ENCODE measurements at regions not wholly inside any gene's neighbourhood (a gene's known extent, or its start where the extent isn't known, plus 50 kb on each side); places are given as distances from the start of the nearest gene placed in this dataset.
A peak's percentile ranks its signal among the peaks of the same experiment; 100 is the strongest.
"Not testable (repeated sequence)": the region's sequence is repeated elsewhere in the genome, so short reads cannot be mapped to it uniquely, and the experiment has no call there.

DNA sequence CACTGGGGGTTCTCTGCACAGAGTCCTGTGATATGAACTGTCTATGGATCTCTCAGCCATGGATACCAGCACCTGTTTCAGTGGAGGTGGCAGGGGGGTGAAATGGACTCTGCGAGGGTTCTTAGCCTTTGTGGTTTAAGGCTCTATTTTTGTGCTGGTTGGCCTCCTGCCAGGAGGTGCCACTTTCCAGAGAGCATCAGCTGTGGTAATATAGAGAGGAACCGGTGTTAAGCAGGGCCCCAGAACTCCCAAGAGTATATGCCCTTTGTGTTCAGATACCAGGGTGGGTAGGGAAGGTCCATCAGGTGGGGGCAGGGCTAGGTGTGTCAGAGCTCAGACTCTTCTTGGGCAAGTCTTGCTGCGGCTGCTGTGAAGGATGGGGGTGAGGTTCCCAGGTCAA, 330.0 kb upstream of the PLD5 start:
- Histone ChIP-seq H3K27me3 (peaks cover 6% of the 10 kb centered on the region; the same call in 1 of the 2 replicates), H3K9me3 (no peaks in the 10 kb centered on the region; the same call in 1 of the 2 replicates), H3K4me3 (no peak overlapping the region), H3K36me3 (no peaks in the 10 kb centered on the region)
- no peak for DNase-seq

GRCh38 chr1:242847390-242847993, 323.0 kb upstream of the PLD5 start:
- Histone ChIP-seq H3K27me3 (peaks cover 6% of the 10 kb centered on the region; the same call in 1 of the 2 replicates), H3K4me3 (no peak overlapping the region), H3K36me3 (no peaks in the 10 kb centered on the region), H3K9me3 (no peaks in the 10 kb centered on the region; the same call in 1 of the 2 replicates)
- no peak for DNase-seq

DNA sequence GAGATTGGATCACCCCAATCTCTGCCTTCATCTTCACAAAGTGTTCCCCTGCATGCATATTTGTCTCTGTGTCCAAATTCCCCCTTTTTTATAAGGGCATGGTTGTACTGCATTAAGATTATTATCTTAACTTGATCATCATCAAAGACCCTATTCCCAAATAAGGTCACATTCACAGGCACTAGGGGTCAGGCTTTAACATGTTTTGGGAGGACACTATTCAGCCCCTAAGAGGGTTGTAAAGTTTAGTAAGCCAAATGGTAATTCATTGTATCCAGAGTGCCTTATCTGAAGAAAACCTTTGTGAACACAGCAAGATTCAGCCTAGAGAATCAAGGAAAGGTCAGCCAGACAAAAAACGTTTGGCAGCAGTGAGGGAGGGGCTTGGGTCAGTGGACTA, 317.6 kb upstream of the PLD5 start:
- no peaks in the 10 kb centered on the region for H3K27me3 ChIP-seq
- H3K4me3 ChIP-seq = no peak overlapping the region
- DNase-seq = no peak
- H3K9me3 ChIP-seq = no peaks in the 10 kb centered on the region
- H3K36me3 ChIP-seq = no peaks in the 10 kb centered on the region

DNA sequence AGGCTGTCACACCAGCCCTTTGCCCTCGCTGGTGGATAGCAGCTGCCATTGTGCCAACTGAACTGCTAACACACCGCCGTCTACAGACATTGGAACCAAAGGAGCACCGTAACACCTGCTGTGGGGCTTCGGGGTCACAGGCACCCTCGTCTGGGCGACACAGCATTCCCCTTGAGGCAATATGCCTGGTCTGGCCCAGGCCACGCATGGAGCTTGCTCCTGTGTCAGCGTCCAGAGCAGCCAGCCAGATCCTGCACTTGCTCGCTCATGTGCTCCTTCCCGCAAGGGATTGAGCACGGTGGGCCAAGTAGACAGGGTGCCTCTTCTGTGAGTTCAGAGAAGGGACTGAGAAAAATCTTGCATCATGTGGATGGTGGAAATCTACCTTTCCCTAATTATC, 314.6 kb upstream of the PLD5 start:
- no peak for DNase-seq
- Histone ChIP-seq H3K36me3 (no peaks in the 10 kb centered on the region), H3K27me3 (no peaks in the 10 kb centered on the region), H3K4me3 (no peak overlapping the region), H3K9me3 (no peaks in the 10 kb centered on the region)

DNA sequence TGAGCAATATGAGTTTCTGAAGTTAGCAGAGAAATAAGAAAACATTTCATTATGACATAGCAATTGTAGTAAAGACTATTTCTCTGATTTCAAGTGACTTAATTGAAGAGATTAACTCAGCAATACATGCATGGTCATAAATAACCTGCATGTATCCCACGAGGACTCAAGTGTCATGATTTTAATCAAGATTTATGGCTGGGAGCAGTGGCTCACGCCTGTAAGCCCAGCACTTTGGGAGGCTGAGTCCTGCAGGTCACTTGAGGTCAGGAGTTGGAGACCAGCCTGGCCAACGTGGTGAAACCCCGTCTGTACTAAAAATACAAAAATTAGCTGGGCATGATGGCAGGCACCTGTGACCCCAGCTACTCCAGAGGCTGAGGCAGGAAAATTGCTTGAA, 311.9 kb upstream of the PLD5 start:
- H3K4me3 ChIP-seq = no peak overlapping the region
- no peak for DNase-seq
- no peaks in the 10 kb centered on the region for H3K9me3 ChIP-seq
- H3K36me3 ChIP-seq = no peaks in the 10 kb centered on the region
- H3K27me3 ChIP-seq = no peaks in the 10 kb centered on the region

- no peaks in the 10 kb centered on the region for H3K36me3 ChIP-seq
- no peak overlapping the region for H3K4me3 ChIP-seq
- peak; percentile 50 for DNase-seq
- H3K27me3 ChIP-seq = no peaks in the 10 kb centered on the region
- no peaks in the 10 kb centered on the region for H3K9me3 ChIP-seq
These were observed 304.3 kb upstream of the PLD5 start for GRCh38 chr1:242828828-242829227.

DNA sequence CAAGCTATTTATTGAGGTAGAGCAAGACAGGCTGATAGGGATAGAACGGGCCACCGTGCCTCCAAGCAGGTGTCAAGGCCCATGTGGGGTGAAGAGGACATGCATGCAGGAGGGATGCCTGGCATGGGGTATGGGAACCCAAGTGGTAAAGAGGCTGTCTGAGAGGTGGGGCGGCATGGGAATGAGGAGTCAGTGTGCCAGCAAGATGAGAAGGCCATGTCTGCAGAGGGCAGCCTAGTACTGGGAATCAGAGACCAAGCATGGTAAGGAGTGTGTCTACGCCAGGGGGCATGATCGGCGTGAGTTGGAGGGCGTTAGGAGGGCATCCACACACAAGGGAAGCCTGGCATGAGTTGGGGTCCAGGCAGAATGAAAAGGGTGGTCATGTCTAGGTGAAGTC, 303.7 kb upstream of the PLD5 start:
- Histone ChIP-seq H3K4me3 (no peak overlapping the region), H3K36me3 (no peaks in the 10 kb centered on the region), H3K27me3 (no peaks in the 10 kb centered on the region), H3K9me3 (no peaks in the 10 kb centered on the region)
- no peak for DNase-seq

DNA sequence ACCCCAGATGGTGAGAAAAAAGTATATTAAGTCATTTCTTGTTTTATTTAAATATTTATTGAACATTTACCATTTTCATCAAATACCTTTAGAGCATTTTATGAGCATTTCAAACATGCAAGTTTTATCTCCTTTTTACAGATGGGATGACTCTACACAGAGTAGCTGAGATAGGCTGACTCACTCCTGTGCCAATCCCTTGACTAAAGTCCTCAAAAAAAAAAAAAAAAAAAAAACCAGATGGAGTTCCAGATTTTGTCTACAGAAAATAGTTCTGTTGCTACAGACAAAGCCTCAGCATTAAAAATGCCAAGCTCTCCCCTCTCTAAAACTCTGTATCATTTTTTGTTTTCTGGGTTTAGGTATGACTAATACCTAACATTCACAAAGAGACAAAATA, 303.0 kb upstream of the PLD5 start:
- Histone ChIP-seq H3K36me3 (no peaks in the 10 kb centered on the region), H3K27me3 (no peaks in the 10 kb centered on the region), H3K9me3 (no peaks in the 10 kb centered on the region), H3K4me3 (no peak overlapping the region)
- peak; percentile 26 for DNase-seq

- Histone ChIP-seq H3K27me3 (no peaks in the 10 kb centered on the region), H3K4me3 (no peak overlapping the region), H3K36me3 (no peaks in the 10 kb centered on the region), H3K9me3 (no peaks in the 10 kb centered on the region)
- peak; percentile 39 for DNase-seq
These were observed 302.3 kb upstream of the PLD5 start for GRCh38 chr1:242826701-242827336.

- DNase-seq = peak; percentile 70
- no peaks in the 10 kb centered on the region for H3K27me3 ChIP-seq
- no peaks in the 10 kb centered on the region for H3K9me3 ChIP-seq
- H3K4me3 ChIP-seq = no peak overlapping the region
- no peaks in the 10 kb centered on the region for H3K36me3 ChIP-seq
These were observed 299.9 kb upstream of the PLD5 start for GRCh38 chr1:242824435-242824834.

GRCh38 chr1:242813490-242814091, 289.1 kb upstream of the PLD5 start:
- Histone ChIP-seq H3K36me3 (no peaks in the 10 kb centered on the region), H3K4me3 (no peak overlapping the region), H3K9me3 (no peaks in the 10 kb centered on the region), H3K27me3 (no peaks in the 10 kb centered on the region)
- DNase-seq = no peak

DNA sequence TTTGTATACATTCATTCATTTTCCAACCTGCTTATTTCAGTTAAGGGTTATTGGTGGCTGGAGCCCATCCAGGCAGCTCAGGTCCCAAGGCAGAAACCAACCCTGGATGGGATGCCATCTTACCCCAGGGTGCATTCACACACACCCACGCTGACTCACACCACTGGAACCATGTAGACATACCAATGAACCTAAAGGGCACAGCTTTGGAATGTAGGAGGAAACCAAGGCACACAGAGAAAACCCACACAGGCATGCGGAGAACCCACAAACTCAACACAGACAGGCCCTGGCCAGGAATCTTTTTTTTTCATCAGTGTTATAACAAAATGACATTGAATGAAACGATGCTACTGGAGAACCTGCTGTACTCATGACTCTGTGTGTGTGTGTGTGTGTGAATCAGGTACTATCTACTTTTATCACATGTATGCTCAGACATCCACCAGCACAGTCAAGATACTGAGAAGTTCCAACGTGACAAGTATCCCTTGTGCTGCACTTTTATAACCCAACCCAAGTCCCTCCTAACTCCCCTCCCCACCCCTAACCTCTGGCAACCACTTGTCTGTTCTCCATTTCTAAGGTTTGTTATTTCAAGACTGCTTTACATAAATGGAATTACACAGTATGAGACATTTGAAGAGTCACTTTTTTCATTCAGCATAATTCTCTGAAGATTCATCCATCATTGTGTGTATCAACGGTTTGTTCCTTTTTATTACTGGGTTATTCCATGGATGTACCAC, 286.8 kb upstream of the PLD5 start:
- Histone ChIP-seq H3K36me3 (no peaks in the 10 kb centered on the region), H3K9me3 (no peaks in the 10 kb centered on the region), H3K4me3 (no peak overlapping the region), H3K27me3 (no peaks in the 10 kb centered on the region)
- DNase-seq = peak; percentile 89

DNA sequence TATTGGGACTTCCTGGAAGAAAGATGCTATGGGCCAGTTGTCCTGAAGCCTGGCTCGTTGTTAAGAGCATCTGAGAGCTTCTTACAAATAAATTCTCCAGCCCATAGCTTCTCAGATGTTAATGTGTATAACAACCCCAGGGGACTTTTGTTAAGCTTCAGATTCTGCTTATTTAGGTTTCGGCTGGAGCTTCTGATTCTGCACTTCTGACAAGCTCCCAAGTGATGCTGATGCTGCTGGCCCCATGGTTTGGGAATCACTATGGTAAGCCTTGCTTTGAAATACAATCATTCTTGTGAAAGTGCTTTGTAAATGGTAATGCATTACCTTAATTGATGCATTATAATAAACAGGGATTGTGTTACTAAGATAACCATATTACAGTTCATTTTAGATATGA, 281.8 kb upstream of the PLD5 start:
- Histone ChIP-seq H3K27me3 (no peaks in the 10 kb centered on the region), H3K4me3 (no peak overlapping the region)
- no peak for DNase-seq

GRCh38 chr1:242805360-242805759, 280.9 kb upstream of the PLD5 start:
- not testable (repeated sequence) for H3K4me3 ChIP-seq, H3K9me3 ChIP-seq, H3K27me3 ChIP-seq, DNase-seq, H3K36me3 ChIP-seq

More for the DNA sequence above, 281.8 kb upstream of the PLD5 start:
- Histone ChIP-seq H3K36me3 (no peaks in the 10 kb centered on the region), H3K9me3 (no peaks in the 10 kb centered on the region)

DNA sequence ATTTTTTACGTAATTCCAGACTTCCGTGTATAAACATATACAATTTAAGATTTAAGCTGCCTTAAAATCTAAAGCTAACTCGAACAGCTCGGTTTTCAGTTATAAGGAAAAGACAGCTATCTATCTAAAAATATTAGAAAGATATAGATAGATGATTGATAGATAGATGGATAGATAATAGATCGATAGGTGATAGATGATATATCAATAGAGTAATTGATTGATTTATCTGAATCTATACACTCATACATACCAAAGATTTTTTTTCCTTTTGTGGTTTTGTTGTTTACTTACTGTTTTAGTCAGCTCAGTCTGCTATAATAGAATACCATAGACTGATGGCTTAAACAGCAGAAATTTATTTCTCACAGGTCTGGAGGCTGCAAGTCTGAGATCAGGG, 278.5 kb upstream of the PLD5 start:
- H3K9me3 ChIP-seq = no peaks in the 10 kb centered on the region
- no peaks in the 10 kb centered on the region for H3K27me3 ChIP-seq
- DNase-seq = no peak
- no peaks in the 10 kb centered on the region for H3K36me3 ChIP-seq
- no peak overlapping the region for H3K4me3 ChIP-seq

DNA sequence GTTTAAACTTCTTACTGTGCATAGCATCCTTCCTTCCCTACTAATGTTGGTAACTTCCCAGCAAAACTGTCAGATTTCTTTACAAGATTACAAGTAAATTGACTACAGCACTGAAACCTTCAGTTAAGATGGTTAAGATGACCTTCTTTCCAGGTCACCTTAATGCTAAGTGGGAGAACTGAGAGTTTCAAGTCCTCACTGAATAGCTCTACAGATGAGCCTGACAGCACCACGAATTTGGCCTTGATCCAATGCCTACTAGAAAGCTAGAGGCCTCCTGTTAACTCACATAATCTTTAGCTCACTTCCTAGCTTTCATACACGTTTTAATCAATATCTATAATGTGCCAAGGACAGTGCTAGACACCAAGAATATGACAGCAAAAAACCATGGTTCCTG, 276.0 kb upstream of the PLD5 start:
- H3K4me3 ChIP-seq = no peak overlapping the region
- DNase-seq = no peak
- H3K36me3 ChIP-seq = no peaks in the 10 kb centered on the region
- no peaks in the 10 kb centered on the region for H3K9me3 ChIP-seq
- no peaks in the 10 kb centered on the region for H3K27me3 ChIP-seq

- Histone ChIP-seq H3K4me3 (no peak overlapping the region), H3K27me3 (no peaks in the 10 kb centered on the region), H3K36me3 (no peaks in the 10 kb centered on the region), H3K9me3 (no peaks in the 10 kb centered on the region)
- no peak for DNase-seq
These were observed 273.4 kb upstream of the PLD5 start for GRCh38 chr1:242797856-242798255.
